RWPE2 (cell line): ENCODE measurements at regions not wholly inside any gene's neighbourhood (a gene's known extent, or its start where the extent isn't known, plus 50 kb on each side); places are given as distances from the start of the nearest gene placed in this dataset.

Experiments
- ATAC-seq: fragments of 200-7000 bp; cut with Tn5 transposase; 3 replicates; pipeline ENCODE4 v1.9.1; 2021; ENCODE audit warnings: low read depth
- DNase-seq: peaks from one replicate; pipeline ENCODE4 v3.0.0-alpha.2; 2020; ENCODE audit warnings: low spot score
- H3K27ac ChIP-seq: fragments of 450-650 bp; 2 replicates; pipeline ENCODE4 v1.5.1; 2017; ENCODE audit warnings: mild to moderate bottlenecking; ENCODE audit not compliant: poor library complexity, severe bottlenecking
- H3K27me3 ChIP-seq: fragments of 250-450 bp; sonication (Bioruptor Pico); 2 replicates; pipeline ENCODE4 v1.5.1; 2021; ENCODE audit warnings: mild to moderate bottlenecking, moderate library complexity; ENCODE audit not compliant: insufficient read depth, poor library complexity, severe bottlenecking
- H3K36me3 ChIP-seq: fragments of 250-450 bp; sonication (Bioruptor Pico); 2 replicates; pipeline ENCODE4 v1.5.1; 2020; ENCODE audit warnings: low read depth, mild to moderate bottlenecking, moderate library complexity
- H3K4me1 ChIP-seq: fragments of 250-450 bp; sonication (Bioruptor Pico); 2 replicates; pipeline ENCODE4 v1.5.1; 2021; ENCODE audit warnings: mild to moderate bottlenecking, moderate library complexity; ENCODE audit not compliant: insufficient read depth, poor library complexity, severe bottlenecking
- H3K4me3 ChIP-seq: fragments of 250-450 bp; sonication (Bioruptor Pico); 2 replicates; pipeline ENCODE4 v1.5.1; 2021; ENCODE audit warnings: mild to moderate bottlenecking, moderate library complexity; ENCODE audit not compliant: severe bottlenecking
- H3K9me3 ChIP-seq: fragments of 250-450 bp; sonication (Bioruptor Pico); 2 replicates; pipeline ENCODE4 v1.5.1; 2021; ENCODE audit warnings: mild to moderate bottlenecking, moderate library complexity; ENCODE audit not compliant: severe bottlenecking
- TF ChIP-seq, protein P1 (sequence below): fragments of 450-650 bp; IDR thresholded peaks from one replicate; pipeline ENCODE4 v1.5.1; 2017; ENCODE audit warnings: mild to moderate bottlenecking, moderate library complexity; ENCODE audit not compliant: poor library complexity, severe bottlenecking

DNA sequence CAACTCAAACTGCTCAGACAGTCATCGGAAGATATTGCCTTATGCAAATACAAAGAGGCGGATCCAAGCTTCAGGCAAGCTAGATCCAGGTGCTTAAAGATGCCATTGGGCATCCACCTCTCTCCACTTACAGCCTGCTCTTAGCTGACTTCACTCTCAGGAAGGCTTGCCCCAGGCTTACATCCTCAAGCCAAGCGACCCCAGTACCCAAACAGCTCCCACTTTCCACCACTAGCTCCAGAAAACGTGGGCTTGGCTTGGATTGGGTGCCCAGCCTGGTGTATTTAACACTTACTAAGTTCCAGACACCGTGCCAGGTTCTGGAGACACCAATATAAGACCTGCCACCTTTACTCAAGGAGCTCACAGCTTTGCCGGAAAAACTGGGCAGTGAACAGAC lies 142.1 kb upstream of the VSTM2B start:
- Histone ChIP-seq H3K4me3 (no peak overlapping the region), H3K36me3 (no peaks in the 10 kb centered on the region), H3K4me1 (no peaks in the 10 kb centered on the region), H3K9me3 (no peaks in the 10 kb centered on the region), H3K27me3 (no peaks in the 10 kb centered on the region), H3K27ac (no peak overlapping the region)
- ATAC-seq = no peak
- DNase-seq = peak; percentile 16
- TF ChIP-seq, protein P1, sequence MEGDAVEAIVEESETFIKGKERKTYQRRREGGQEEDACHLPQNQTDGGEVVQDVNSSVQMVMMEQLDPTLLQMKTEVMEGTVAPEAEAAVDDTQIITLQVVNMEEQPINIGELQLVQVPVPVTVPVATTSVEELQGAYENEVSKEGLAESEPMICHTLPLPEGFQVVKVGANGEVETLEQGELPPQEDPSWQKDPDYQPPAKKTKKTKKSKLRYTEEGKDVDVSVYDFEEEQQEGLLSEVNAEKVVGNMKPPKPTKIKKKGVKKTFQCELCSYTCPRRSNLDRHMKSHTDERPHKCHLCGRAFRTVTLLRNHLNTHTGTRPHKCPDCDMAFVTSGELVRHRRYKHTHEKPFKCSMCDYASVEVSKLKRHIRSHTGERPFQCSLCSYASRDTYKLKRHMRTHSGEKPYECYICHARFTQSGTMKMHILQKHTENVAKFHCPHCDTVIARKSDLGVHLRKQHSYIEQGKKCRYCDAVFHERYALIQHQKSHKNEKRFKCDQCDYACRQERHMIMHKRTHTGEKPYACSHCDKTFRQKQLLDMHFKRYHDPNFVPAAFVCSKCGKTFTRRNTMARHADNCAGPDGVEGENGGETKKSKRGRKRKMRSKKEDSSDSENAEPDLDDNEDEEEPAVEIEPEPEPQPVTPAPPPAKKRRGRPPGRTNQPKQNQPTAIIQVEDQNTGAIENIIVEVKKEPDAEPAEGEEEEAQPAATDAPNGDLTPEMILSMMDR = no peak

DNA sequence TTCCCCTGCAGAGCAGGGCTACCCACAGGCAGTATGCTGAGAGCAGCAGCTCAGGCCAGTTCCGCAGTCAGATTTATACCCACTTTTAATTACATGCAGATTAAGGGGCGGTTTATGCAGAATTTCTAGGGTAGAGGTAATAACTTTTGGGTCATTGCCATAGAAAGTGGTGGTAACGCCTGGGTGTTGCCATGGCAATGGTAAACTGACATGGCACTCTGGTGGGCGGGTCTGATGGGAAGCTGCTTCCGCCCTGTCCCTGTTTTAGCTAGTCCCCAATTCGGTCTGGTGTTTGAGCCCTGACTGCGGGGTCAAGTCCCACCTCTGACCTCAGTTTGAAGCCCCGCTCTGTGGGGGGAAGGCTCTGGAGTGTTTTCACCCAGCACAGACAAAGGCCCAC lies 141.1 kb upstream of the VSTM2B start:
- H3K27ac ChIP-seq = no peak overlapping the region
- ATAC-seq = no peak
- DNase-seq = peak; percentile 7
- H3K36me3 ChIP-seq = no peaks in the 10 kb centered on the region
- TF ChIP-seq, protein P1 = no peak
- H3K27me3 ChIP-seq = no peaks in the 10 kb centered on the region
- no peaks in the 10 kb centered on the region for H3K4me1 ChIP-seq
- H3K4me3 ChIP-seq = no peak overlapping the region
- H3K9me3 ChIP-seq = no peaks in the 10 kb centered on the region

DNA sequence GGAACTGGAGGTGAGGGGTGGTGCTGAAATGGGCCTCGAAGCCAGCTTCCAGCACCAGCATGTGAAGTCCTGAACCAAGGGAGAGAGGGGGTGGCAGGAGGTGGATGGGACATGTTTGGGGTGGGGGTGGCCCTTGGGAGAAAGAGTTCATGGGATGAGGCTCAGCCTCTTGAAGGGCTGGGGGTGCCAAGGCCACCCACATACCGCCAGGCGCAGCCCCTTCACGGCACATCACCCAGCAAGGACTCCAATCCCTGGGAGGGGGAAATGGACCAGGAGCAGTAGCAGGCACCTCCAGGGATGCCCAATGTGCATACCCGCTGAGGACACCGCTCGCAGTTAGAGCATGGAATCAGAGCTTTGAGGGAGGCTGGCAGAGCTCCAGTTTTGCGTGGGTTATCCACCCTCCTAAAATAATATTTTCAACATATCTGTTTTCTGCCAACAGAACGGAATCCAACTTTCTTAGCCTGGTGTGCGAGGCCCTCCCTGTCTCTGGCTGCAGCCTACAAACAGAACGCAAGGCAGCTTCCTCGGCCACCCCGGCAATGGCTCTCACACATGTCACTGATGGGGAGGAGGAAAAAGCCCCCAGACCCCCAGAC lies 140.5 kb upstream of the VSTM2B start:
- Histone ChIP-seq H3K27ac (no peak overlapping the region), H3K36me3 (no peaks in the 10 kb centered on the region), H3K4me3 (no peak overlapping the region), H3K9me3 (no peaks in the 10 kb centered on the region), H3K27me3 (no peaks in the 10 kb centered on the region), H3K4me1 (no peaks in the 10 kb centered on the region)
- DNase-seq = peak; percentile 20
- TF ChIP-seq, protein P1 = no peak
- ATAC-seq = no peak

DNA sequence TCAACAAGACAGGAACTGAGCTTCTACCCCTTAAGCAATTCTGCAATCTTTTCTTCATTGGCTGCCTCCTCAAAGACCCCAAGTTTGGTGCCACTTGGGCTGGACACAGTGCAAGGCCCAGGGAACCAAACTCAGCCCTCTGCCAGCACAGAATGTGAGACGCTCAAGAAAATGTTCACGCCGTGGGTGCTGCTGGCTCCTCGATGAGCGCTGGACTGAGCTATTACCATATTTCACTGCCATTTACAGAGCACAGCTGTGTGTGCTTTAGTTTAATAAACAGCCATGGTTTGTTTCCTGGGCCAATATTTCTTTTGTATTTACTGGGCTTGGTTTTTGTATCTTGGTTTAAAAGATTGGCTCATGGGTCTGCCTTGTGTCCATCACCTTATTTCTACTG lies 138.8 kb upstream of the VSTM2B start:
- DNase-seq (no peak), ATAC-seq (no peak)
- H3K4me3 ChIP-seq = no peak overlapping the region
- H3K4me1 ChIP-seq = no peaks in the 10 kb centered on the region
- H3K27me3 ChIP-seq = no peaks in the 10 kb centered on the region
- no peaks in the 10 kb centered on the region for H3K9me3 ChIP-seq
- H3K27ac ChIP-seq = no peak overlapping the region
- H3K36me3 ChIP-seq = no peaks in the 10 kb centered on the region
- TF ChIP-seq, protein P1 = no peak

DNA sequence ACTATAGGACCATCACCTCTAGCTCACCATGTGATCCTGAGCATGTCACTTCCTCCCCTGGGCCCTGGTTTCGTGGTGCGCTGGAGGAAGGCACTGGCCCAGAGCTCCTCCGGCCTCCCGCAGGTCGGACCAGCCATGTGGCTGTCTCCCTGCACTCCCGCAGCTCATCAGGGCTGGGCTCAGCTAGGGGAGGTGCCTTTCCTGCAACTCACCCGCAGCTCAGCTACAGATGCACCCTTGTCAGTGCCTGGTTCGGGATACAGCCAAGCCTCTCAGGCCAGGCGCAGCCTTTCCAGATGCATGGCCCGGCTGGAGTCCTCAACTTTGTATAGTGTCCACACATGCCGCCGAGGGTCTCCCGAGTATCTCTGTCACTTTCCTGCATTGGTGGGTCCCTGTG lies 138.2 kb upstream of the VSTM2B start:
- ATAC-seq = no peak

More for the DNA sequence above, 138.2 kb upstream of the VSTM2B start:
- no peaks in the 10 kb centered on the region for H3K36me3 ChIP-seq
- H3K27me3 ChIP-seq = no peaks in the 10 kb centered on the region
- H3K4me1 ChIP-seq = no peaks in the 10 kb centered on the region
- H3K4me3 ChIP-seq = no peak overlapping the region
- H3K9me3 ChIP-seq = no peaks in the 10 kb centered on the region
- TF ChIP-seq, protein P1 = no peak
- H3K27ac ChIP-seq = no peak overlapping the region
- no peak for DNase-seq
